ENCODE measurements at regions not wholly inside any gene's neighbourhood (a gene's known extent, or its start where the extent isn't known, plus 50 kb on each side); places are given as distances from the start of the nearest gene placed in this dataset.

- peaks cover 98% of the 10 kb centered on the region for H3K27me3 Mint-ChIP-seq (ENCODE audit: unreplicated experiment)
- CTCF ChIA-PET, result no interaction called here
- TF ChIP-seq CTCF (IDR thresholded peaks at IDR 0.05; ENCODE audit: unreplicated experiment), result no peak
- H3K36me3 Mint-ChIP-seq (ENCODE audit: insufficient read depth, unreplicated experiment), result no peaks in the 10 kb centered on the region
- no peak for DNase-seq
- H3K27ac Mint-ChIP-seq (ENCODE audit: unreplicated experiment), result no peak overlapping the region
- no peaks in the 10 kb centered on the region for H3K9me3 Mint-ChIP-seq (ENCODE audit: low read depth, unreplicated experiment)
- intact Hi-C loops (cut with micrococcal nuclease; ENCODE audit: unreplicated experiment), result no loop called here
- no peaks in the 10 kb centered on the region for H3K4me1 Mint-ChIP-seq (ENCODE audit: low read depth, unreplicated experiment)
- no peak overlapping the region for H3K4me3 Mint-ChIP-seq (ENCODE audit: low read depth, unreplicated experiment)
- no TSS peak for BruUV-seq (replicated peaks)
Observed at GRCh38 chr15:69625328-69625727, 172.7 kb downstream of the RPLP1 start.

- Mint-ChIP-seq H3K4me1 (ENCODE audit: low read depth, unreplicated experiment) (no peaks in the 10 kb centered on the region), H3K4me3 (ENCODE audit: low read depth, unreplicated experiment) (no peak overlapping the region), H3K36me3 (ENCODE audit: insufficient read depth, unreplicated experiment) (no peaks in the 10 kb centered on the region), H3K9me3 (ENCODE audit: low read depth, unreplicated experiment) (no peaks in the 10 kb centered on the region), H3K27me3 (ENCODE audit: unreplicated experiment) (peaks cover 98% of the 10 kb centered on the region), H3K27ac (ENCODE audit: unreplicated experiment) (no peak overlapping the region)
- intact Hi-C loops (cut with micrococcal nuclease; ENCODE audit: unreplicated experiment), result no loop called here
- CTCF ChIA-PET, result no interaction called here
- no peak for TF ChIP-seq CTCF (IDR thresholded peaks at IDR 0.05; ENCODE audit: unreplicated experiment)
- DNase-seq, result no peak
- BruUV-seq (replicated peaks), result no TSS peak
Observed at GRCh38 chr15:69626095-69627066, 173.8 kb downstream of the RPLP1 start.

GRCh38 chr15:69627548-69628158 is 175.0 kb downstream of the RPLP1 start:
- no TSS peak for BruUV-seq (replicated peaks)
- no peak for DNase-seq
- CTCF ChIA-PET, result interaction anchor here (0.6 kb wide), 1 partner anchor 162 kb away, joined by 3 read pairs; no protein-coding TSS in a partner anchor
- Mint-ChIP-seq H3K36me3 (ENCODE audit: insufficient read depth, unreplicated experiment) (no peaks in the 10 kb centered on the region), H3K4me3 (ENCODE audit: low read depth, unreplicated experiment) (no peak overlapping the region), H3K27me3 (ENCODE audit: unreplicated experiment) (peaks cover 98% of the 10 kb centered on the region), H3K9me3 (ENCODE audit: low read depth, unreplicated experiment) (no peaks in the 10 kb centered on the region), H3K4me1 (ENCODE audit: low read depth, unreplicated experiment) (no peaks in the 10 kb centered on the region), H3K27ac (ENCODE audit: unreplicated experiment) (no peak overlapping the region)
- intact Hi-C loops (cut with micrococcal nuclease; ENCODE audit: unreplicated experiment), result no loop called here
- no peak for TF ChIP-seq CTCF (IDR thresholded peaks at IDR 0.05; ENCODE audit: unreplicated experiment)

GRCh38 chr15:69628256-69629093 is 175.9 kb downstream of the RPLP1 start:
- Mint-ChIP-seq H3K27ac (ENCODE audit: unreplicated experiment) (no peak overlapping the region), H3K36me3 (ENCODE audit: insufficient read depth, unreplicated experiment) (no peaks in the 10 kb centered on the region), H3K4me3 (ENCODE audit: low read depth, unreplicated experiment) (no peak overlapping the region), H3K27me3 (ENCODE audit: unreplicated experiment) (peaks cover 98% of the 10 kb centered on the region), H3K4me1 (ENCODE audit: low read depth, unreplicated experiment) (no peaks in the 10 kb centered on the region), H3K9me3 (ENCODE audit: low read depth, unreplicated experiment) (no peaks in the 10 kb centered on the region)
- BruUV-seq (replicated peaks), result no TSS peak
- intact Hi-C loops (cut with micrococcal nuclease; ENCODE audit: unreplicated experiment), result no loop called here
- no peak for DNase-seq
- CTCF ChIA-PET, result interaction anchor here (0.6 kb wide), 1 partner anchor 161 kb away, joined by 3 read pairs; no protein-coding TSS in a partner anchor
- TF ChIP-seq CTCF (IDR thresholded peaks at IDR 0.05; ENCODE audit: unreplicated experiment), result no peak

Data from Calu3 (cell line).